ENCODE measurements at regions not wholly inside any gene's neighbourhood (a gene's known extent, or its start where the extent isn't known, plus 50 kb on each side); places are given as distances from the start of the nearest gene placed in this dataset.

DNA sequence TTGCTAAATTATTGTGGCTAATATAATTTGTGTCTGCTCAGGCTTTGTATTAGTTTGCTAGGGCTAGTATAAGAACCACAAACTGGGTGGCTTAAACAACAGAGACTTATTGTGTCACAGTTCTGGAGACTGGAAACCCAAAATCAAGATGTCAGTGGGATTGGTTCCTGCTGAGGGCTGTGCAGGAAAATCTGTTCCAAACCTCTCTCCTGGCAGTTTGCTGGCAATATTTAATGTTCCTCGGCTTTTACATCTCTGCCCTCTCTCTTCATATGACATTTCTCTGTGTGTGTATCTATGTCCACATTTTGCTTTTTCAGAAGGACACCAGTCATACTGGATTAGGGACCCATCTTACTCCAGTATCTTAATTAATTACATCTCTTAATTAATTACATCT lies 498.8 kb upstream of the CD180 start:
- H3K4me1 ChIP-seq (ENCODE audit: insufficient read depth): no peaks in the 10 kb centered on the region
- no peak for DNase-seq (ENCODE audit: extremely low spot score)
- WGBS: 77% methylated on average over 1 of the region's 1 CpG
- H3K36me3 ChIP-seq (ENCODE audit: insufficient read depth): no peaks in the 10 kb centered on the region
- H3K4me3 ChIP-seq (ENCODE audit: low read depth, low read length): no peak overlapping the region
- no peak overlapping the region for H3K27ac ChIP-seq (ENCODE audit: low read depth)

DNA sequence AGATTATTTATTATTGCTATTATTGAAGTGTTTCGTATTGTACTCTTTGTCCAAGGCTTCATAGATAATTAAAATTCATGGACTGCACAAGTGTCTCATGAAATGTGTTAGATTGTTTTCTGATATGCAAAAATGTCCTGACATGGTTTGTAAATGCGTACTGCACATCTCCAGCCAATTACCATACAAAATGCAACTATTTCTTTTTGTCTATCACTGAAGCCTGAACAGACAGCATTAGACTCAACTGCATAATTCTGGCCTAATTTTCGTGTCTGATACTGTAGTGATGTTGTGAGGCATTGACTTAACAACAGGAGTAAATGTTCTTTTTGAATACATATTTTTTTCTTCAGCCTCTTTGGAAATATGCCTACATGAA lies 498.2 kb upstream of the CD180 start:
- Histone ChIP-seq H3K4me1 (ENCODE audit: insufficient read depth) (no peaks in the 10 kb centered on the region), H3K36me3 (ENCODE audit: insufficient read depth) (no peaks in the 10 kb centered on the region), H3K27ac (ENCODE audit: low read depth) (no peak overlapping the region), H3K4me3 (ENCODE audit: low read depth, low read length) (no peak overlapping the region)
- whole genome bisulfite sequencing: 80% methylated on average over 3 of the region's 3 CpGs
- DNase-seq (ENCODE audit: extremely low spot score): no peak

- no peak overlapping the region for H3K27ac ChIP-seq (ENCODE audit: low read depth)
- no peaks in the 10 kb centered on the region for H3K36me3 ChIP-seq (ENCODE audit: insufficient read depth)
- 23% methylated on average over 6 of the region's 6 CpGs for WGBS
- DNase-seq (ENCODE audit: extremely low spot score): peak; percentile 35
- no peaks in the 10 kb centered on the region for H3K4me1 ChIP-seq (ENCODE audit: insufficient read depth)
- no peak overlapping the region for H3K4me3 ChIP-seq (ENCODE audit: low read depth, low read length)
These were observed 497.6 kb upstream of the CD180 start for GRCh38 chr5:67693956-67694809.

GRCh38 chr5:67686746-67687145 lies 490.1 kb upstream of the CD180 start:
- WGBS: 77% methylated on average over 1 of the region's 1 CpG
- Histone ChIP-seq H3K4me1 (ENCODE audit: insufficient read depth) (no peaks in the 10 kb centered on the region), H3K27ac (ENCODE audit: low read depth) (no peak overlapping the region), H3K4me3 (ENCODE audit: low read depth, low read length) (no peak overlapping the region), H3K36me3 (ENCODE audit: insufficient read depth) (no peaks in the 10 kb centered on the region)
- no peak for DNase-seq (ENCODE audit: extremely low spot score)

- DNase-seq (ENCODE audit: extremely low spot score): no peak
- Histone ChIP-seq H3K4me1 (ENCODE audit: insufficient read depth) (no peaks in the 10 kb centered on the region), H3K36me3 (ENCODE audit: insufficient read depth) (no peaks in the 10 kb centered on the region), H3K27ac (ENCODE audit: low read depth) (no peak overlapping the region), H3K4me3 (ENCODE audit: low read depth, low read length) (no peak overlapping the region)
- 92% methylated on average over 2 of the region's 2 CpGs for WGBS
These were observed 485.1 kb upstream of the CD180 start for GRCh38 chr5:67681703-67682102.

DNA sequence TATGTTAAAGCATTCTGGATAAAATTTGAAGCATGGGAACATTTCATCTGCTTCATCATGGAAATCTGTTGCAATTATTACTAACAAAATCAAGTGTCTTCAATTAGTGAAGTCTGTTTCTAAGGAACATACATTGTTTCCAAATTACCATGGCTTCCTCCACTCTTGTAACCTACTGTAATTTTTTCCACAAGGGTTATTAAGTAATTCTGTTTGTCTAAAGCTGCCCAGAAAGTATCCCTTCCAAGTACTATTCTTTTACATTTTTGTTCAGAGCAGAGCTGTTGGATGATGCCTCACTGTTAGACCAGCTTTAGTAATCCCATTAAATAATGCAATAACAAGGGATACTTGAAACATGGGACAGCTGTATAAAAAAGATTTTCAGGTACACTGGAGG lies 483.5 kb upstream of the CD180 start:
- H3K4me1 ChIP-seq (ENCODE audit: insufficient read depth): no peaks in the 10 kb centered on the region
- no peaks in the 10 kb centered on the region for H3K36me3 ChIP-seq (ENCODE audit: insufficient read depth)
- H3K4me3 ChIP-seq (ENCODE audit: low read depth, low read length): no peak overlapping the region
- no peak for DNase-seq (ENCODE audit: extremely low spot score)
- no peak overlapping the region for H3K27ac ChIP-seq (ENCODE audit: low read depth)

- no peak overlapping the region for H3K4me3 ChIP-seq (ENCODE audit: low read depth, low read length)
- no peak for DNase-seq (ENCODE audit: extremely low spot score)
- H3K36me3 ChIP-seq (ENCODE audit: insufficient read depth): no peaks in the 10 kb centered on the region
- H3K27ac ChIP-seq (ENCODE audit: low read depth): no peak overlapping the region
- 92% methylated on average over 7 of the region's 7 CpGs for WGBS
- no peaks in the 10 kb centered on the region for H3K4me1 ChIP-seq (ENCODE audit: insufficient read depth)
These were observed 482.7 kb upstream of the CD180 start for GRCh38 chr5:67679184-67679841.

- H3K27ac ChIP-seq (ENCODE audit: low read depth): no peak overlapping the region
- 98% methylated on average over 3 of the region's 3 CpGs for WGBS
- DNase-seq (ENCODE audit: extremely low spot score): no peak
These were observed 482.0 kb upstream of the CD180 start for GRCh38 chr5:67678594-67678993.

GRCh38 chr5:67677422-67677970 lies 480.9 kb upstream of the CD180 start:
- no peaks in the 10 kb centered on the region for H3K4me1 ChIP-seq (ENCODE audit: insufficient read depth)
- 90% methylated on average over 2 of the region's 2 CpGs for WGBS
- no peak overlapping the region for H3K4me3 ChIP-seq (ENCODE audit: low read depth, low read length)
- no peak overlapping the region for H3K27ac ChIP-seq (ENCODE audit: low read depth)
- DNase-seq (ENCODE audit: extremely low spot score): no peak
- H3K36me3 ChIP-seq (ENCODE audit: insufficient read depth): no peaks in the 10 kb centered on the region

More at GRCh38 chr5:67678594-67678993, 482.0 kb upstream of the CD180 start:
- no peaks in the 10 kb centered on the region for H3K36me3 ChIP-seq (ENCODE audit: insufficient read depth)
- H3K4me3 ChIP-seq (ENCODE audit: low read depth, low read length): no peak overlapping the region
- no peaks in the 10 kb centered on the region for H3K4me1 ChIP-seq (ENCODE audit: insufficient read depth)

GRCh38 chr5:67676863-67677262 lies 480.3 kb upstream of the CD180 start:
- no peak overlapping the region for H3K4me3 ChIP-seq (ENCODE audit: low read depth, low read length)
- 94% methylated on average over 2 of the region's 2 CpGs for WGBS
- DNase-seq (ENCODE audit: extremely low spot score): no peak
- H3K27ac ChIP-seq (ENCODE audit: low read depth): no peak overlapping the region
- H3K36me3 ChIP-seq (ENCODE audit: insufficient read depth): no peaks in the 10 kb centered on the region
- no peaks in the 10 kb centered on the region for H3K4me1 ChIP-seq (ENCODE audit: insufficient read depth)

DNA sequence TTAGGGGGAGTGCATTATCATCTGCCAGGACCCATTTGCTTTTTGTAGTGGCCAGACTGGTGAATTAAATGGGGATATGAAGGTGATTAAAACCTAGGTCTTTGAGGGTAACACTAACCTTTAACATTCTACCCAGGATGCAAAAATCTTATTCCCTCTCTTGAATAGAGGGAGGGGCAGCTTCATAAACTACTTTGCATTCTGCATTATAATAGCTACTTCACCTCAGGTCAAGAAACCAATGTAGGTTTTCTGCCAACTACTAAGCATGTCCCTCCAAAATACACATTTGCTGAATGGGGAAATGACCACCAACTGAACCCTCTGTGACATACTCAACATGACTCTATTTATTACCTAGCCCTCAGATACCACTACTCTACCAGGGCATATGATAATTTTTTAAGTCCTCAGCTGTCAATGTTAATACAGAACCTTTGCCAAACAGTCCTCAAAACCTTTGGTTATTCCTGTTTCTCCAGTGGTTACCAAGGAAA lies 477.6 kb upstream of the CD180 start:
- no peaks in the 10 kb centered on the region for H3K36me3 ChIP-seq (ENCODE audit: insufficient read depth)
- no peaks in the 10 kb centered on the region for H3K4me1 ChIP-seq (ENCODE audit: insufficient read depth)
- DNase-seq (ENCODE audit: extremely low spot score): no peak
- no peak overlapping the region for H3K27ac ChIP-seq (ENCODE audit: low read depth)
- H3K4me3 ChIP-seq (ENCODE audit: low read depth, low read length): no peak overlapping the region

DNA sequence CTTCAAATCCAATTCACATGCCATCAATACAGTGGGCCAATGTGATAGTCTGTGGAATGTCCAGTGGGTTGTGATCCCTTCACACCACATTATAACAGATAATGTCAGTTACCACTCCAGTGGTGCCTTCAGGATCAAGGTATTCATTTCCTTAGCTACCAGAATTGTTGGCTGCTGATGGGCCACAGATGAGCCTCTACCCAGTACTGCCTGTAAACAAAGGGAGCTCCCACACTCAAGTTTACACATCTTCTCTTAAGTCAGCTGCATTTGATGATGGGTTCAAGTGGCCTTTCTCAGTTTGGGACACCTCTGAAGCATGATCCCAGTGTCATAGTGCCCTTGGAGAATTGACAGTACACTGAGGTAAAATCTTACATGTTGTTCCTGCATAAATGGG lies 477.0 kb upstream of the CD180 start:
- no peak overlapping the region for H3K4me3 ChIP-seq (ENCODE audit: low read depth, low read length)
- no peaks in the 10 kb centered on the region for H3K36me3 ChIP-seq (ENCODE audit: insufficient read depth)
- no peaks in the 10 kb centered on the region for H3K4me1 ChIP-seq (ENCODE audit: insufficient read depth)
- H3K27ac ChIP-seq (ENCODE audit: low read depth): no peak overlapping the region
- DNase-seq (ENCODE audit: extremely low spot score): no peak

DNA sequence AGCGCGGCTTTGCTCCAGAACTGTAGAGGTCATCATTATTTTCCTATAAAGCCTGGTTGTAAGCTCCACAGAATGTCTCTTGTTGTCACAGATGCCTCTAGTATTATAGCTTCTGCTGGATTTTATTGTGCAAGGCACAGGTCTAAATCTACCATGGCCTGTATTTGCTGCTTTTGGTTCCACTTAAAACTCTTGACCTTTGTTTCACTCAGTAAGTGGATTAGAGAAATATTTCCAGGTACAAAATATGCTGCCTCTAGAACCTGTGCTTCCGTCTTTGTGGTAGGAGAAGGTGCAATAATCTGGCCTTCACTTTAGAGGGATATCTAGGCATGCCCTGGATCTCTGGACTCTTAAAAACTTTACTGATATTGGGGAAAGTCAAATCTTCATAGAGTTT lies 476.6 kb upstream of the CD180 start:
- Histone ChIP-seq H3K27ac (ENCODE audit: low read depth) (no peak overlapping the region), H3K4me1 (ENCODE audit: insufficient read depth) (no peaks in the 10 kb centered on the region), H3K4me3 (ENCODE audit: low read depth, low read length) (no peak overlapping the region), H3K36me3 (ENCODE audit: insufficient read depth) (no peaks in the 10 kb centered on the region)
- 98% methylated on average over 3 of the region's 3 CpGs for WGBS
- no peak for DNase-seq (ENCODE audit: extremely low spot score)

- Histone ChIP-seq H3K36me3 (ENCODE audit: insufficient read depth) (no peaks in the 10 kb centered on the region), H3K27ac (ENCODE audit: low read depth) (no peak overlapping the region), H3K4me1 (ENCODE audit: insufficient read depth) (no peaks in the 10 kb centered on the region), H3K4me3 (ENCODE audit: low read depth, low read length) (no peak overlapping the region)
- 93% methylated on average over 1 of the region's 1 CpG for WGBS
- DNase-seq (ENCODE audit: extremely low spot score): no peak
These were observed 476.0 kb upstream of the CD180 start for GRCh38 chr5:67672636-67673035.

All from urinary bladder (tissue), 3 donors.